H9 (cell line): ENCODE measurements at regions not wholly inside any gene's neighbourhood (a gene's known extent, or its start where the extent isn't known, plus 50 kb on each side); places are given as distances from the start of the nearest gene placed in this dataset.
"Not testable (repeated sequence)": the region's sequence is repeated elsewhere in the genome, so short reads cannot be mapped to it uniquely, and the experiment has no call there.

Experiments used
- DNase-seq: peaks from one replicate; pipeline ENCODE4 v3.0.0-alpha.2; 2017
- H2AFZ ChIP-seq: one replicate; pipeline ENCODE4 v1.6.1; 2013; ENCODE audit warnings: mild to moderate bottlenecking, low read length, control low read depth, moderate library complexity
- H2AK5ac ChIP-seq: 2 replicates; pipeline ENCODE4 v1.6.1; 2013; ENCODE audit warnings: low read length, control low read depth, mixed read lengths; ENCODE audit not compliant: insufficient read length
- H2BK120ac ChIP-seq: one replicate; pipeline ENCODE4 v1.6.1; 2013; ENCODE audit warnings: low read depth, mild to moderate bottlenecking, low read length, control low read depth, inconsistent platforms; ENCODE audit not compliant: poor library complexity, severe bottlenecking
- H2BK12ac ChIP-seq: 2 replicates; pipeline ENCODE4 v1.6.1; 2013; ENCODE audit warnings: low read length, control low read depth, mixed read lengths, low read depth; ENCODE audit not compliant: insufficient read length
- H2BK15ac ChIP-seq: 2 replicates; pipeline ENCODE4 v1.6.1; 2013; ENCODE audit warnings: low read depth, low read length, control low read depth
- H2BK20ac ChIP-seq: one replicate; pipeline ENCODE4 v1.6.1; 2013; ENCODE audit warnings: low read depth, mild to moderate bottlenecking, low read length, control low read depth, inconsistent platforms; ENCODE audit not compliant: poor library complexity, severe bottlenecking
- H2BK5ac ChIP-seq: 2 replicates; pipeline ENCODE4 v1.6.1; 2013; ENCODE audit warnings: low read length, control low read depth, mixed read lengths; ENCODE audit not compliant: insufficient read length
- H3K14ac ChIP-seq: 2 replicates; pipeline ENCODE4 v1.6.1; 2013; ENCODE audit warnings: low read length, control low read depth; ENCODE audit not compliant: insufficient read depth
- H3K18ac ChIP-seq: 2 replicates; pipeline ENCODE4 v1.6.1; 2013; ENCODE audit warnings: low read depth, mild to moderate bottlenecking, mixed read lengths, low read length, control low read depth; ENCODE audit not compliant: insufficient read length
- H3K23ac ChIP-seq: 2 replicates; pipeline ENCODE4 v1.6.1; 2013; ENCODE audit warnings: low read length, control low read depth, mixed read lengths, low read depth; ENCODE audit not compliant: insufficient read length
- H3K23me2 ChIP-seq: 2 replicates; pipeline ENCODE4 v1.6.1; 2013; ENCODE audit warnings: low read depth, mild to moderate bottlenecking, mixed read lengths, low read length, control low read depth; ENCODE audit not compliant: insufficient read length, poor library complexity, severe bottlenecking
- H3K27ac ChIP-seq: 2 replicates; pipeline ENCODE4 v1.5.1; 2013; ENCODE audit warnings: low read length, control low read depth, mixed read lengths, low read depth; ENCODE audit not compliant: insufficient read length
- H3K27me3 ChIP-seq: 2 replicates; pipeline ENCODE4 v1.6.1; 2013; ENCODE audit warnings: low read length, control low read depth, inconsistent platforms; ENCODE audit not compliant: insufficient read depth
- H3K4ac ChIP-seq: 2 replicates; pipeline ENCODE4 v1.6.1; 2013; ENCODE audit warnings: low read depth, mild to moderate bottlenecking, control low read depth, inconsistent platforms, low read length, moderate library complexity
- H3K4me1 ChIP-seq: 2 replicates; pipeline ENCODE4 v1.6.1; 2013; ENCODE audit warnings: low read length, control low read depth, inconsistent platforms; ENCODE audit not compliant: insufficient read depth
- H3K4me2 ChIP-seq: 2 replicates; pipeline ENCODE4 v1.6.1; 2013; ENCODE audit warnings: low read length, control low read depth, mixed read lengths; ENCODE audit not compliant: insufficient read length, insufficient read depth
- H3K56ac ChIP-seq: 2 replicates; pipeline ENCODE4 v1.6.1; 2013; ENCODE audit warnings: low read depth, mild to moderate bottlenecking, mixed read lengths, low read length, control low read depth; ENCODE audit not compliant: insufficient read length
- H3K79me1 ChIP-seq: 2 replicates; pipeline ENCODE4 v1.6.1; 2013; ENCODE audit warnings: low read depth, mild to moderate bottlenecking, moderate library complexity, low read length, control low read depth, inconsistent platforms; ENCODE audit not compliant: insufficient read depth, poor library complexity, severe bottlenecking
- H3K79me2 ChIP-seq: 2 replicates; pipeline ENCODE4 v1.6.1; 2013; ENCODE audit warnings: low read length, control low read depth, inconsistent platforms; ENCODE audit not compliant: insufficient read depth
- H3K9ac ChIP-seq: 2 replicates; pipeline ENCODE4 v1.6.1; 2013; ENCODE audit warnings: low read length, control low read depth, mixed read lengths; ENCODE audit not compliant: insufficient read length; ENCODE audit errors: extremely low read depth
- H3K9me3 ChIP-seq: one replicate; pipeline ENCODE4 v1.6.1; 2013; ENCODE audit warnings: low read depth, low read length, inconsistent platforms; ENCODE audit not compliant: control insufficient read depth
- H3T11ph ChIP-seq: one replicate; pipeline ENCODE4 v1.6.1; 2013; ENCODE audit warnings: mild to moderate bottlenecking, low read length, control low read depth, inconsistent platforms
- H4K20me1 ChIP-seq: one replicate; pipeline ENCODE4 v1.6.1; 2013; ENCODE audit not compliant: control insufficient read depth, insufficient read length, insufficient read depth
- H4K5ac ChIP-seq: 2 replicates; pipeline ENCODE4 v1.6.1; 2013; ENCODE audit warnings: low read depth, mild to moderate bottlenecking, mixed read lengths, low read length, control low read depth; ENCODE audit not compliant: insufficient read length
- H4K8ac ChIP-seq: replicated peaks from 2 replicates; pipeline ENCODE4 v1.6.1; 2013; ENCODE audit warnings: low read length, control low read depth, mixed read lengths, low read depth; ENCODE audit not compliant: insufficient read length
- H4K91ac ChIP-seq: 2 replicates; pipeline ENCODE4 v1.6.1; 2013; ENCODE audit warnings: low read depth, mild to moderate bottlenecking, moderate library complexity, mixed read lengths, low read length, control low read depth; ENCODE audit not compliant: insufficient read length
- H3K27ac Mint-ChIP-seq, 3 experiments: 2 replicates in 2 of 3; 3 replicates in 1 of 3; pipeline ENCODE4 v1.8.0; 2020 to 2021; ENCODE audit warnings: mixed read lengths in 3 of 3, mild to moderate bottlenecking in 1 of 3, moderate library complexity in 1 of 3
- H3K27me3 Mint-ChIP-seq: 2 replicates; pipeline ENCODE4 v1.8.0; 2021; ENCODE audit warnings: low read depth, mild to moderate bottlenecking, moderate library complexity, mixed read lengths
- H3K36me3 Mint-ChIP-seq, 3 experiments: 2 replicates in 2 of 3; 3 replicates in 1 of 3; pipeline ENCODE4 v1.8.0; 2020 to 2021; ENCODE audit warnings: low read depth in 3 of 3, mixed read lengths in 3 of 3; ENCODE audit not compliant: insufficient read depth in 1 of 3
- H3K4me1 Mint-ChIP-seq, 2 experiments: 2 replicates each; pipeline ENCODE4 v1.8.0; 2020; ENCODE audit warnings: mixed read lengths in 2 of 2
- H3K4me3 Mint-ChIP-seq, 2 experiments: 2 replicates in 1 of 2; 3 replicates in 1 of 2; pipeline ENCODE4 v1.8.0; 2020 to 2021; ENCODE audit warnings: mild to moderate bottlenecking in 2 of 2, mixed read lengths in 2 of 2, moderate library complexity in 1 of 2
- H3K9me3 Mint-ChIP-seq, 2 experiments: 2 replicates in 1 of 2; 3 replicates in 1 of 2; pipeline ENCODE4 v1.8.0; 2020; ENCODE audit warnings: mild to moderate bottlenecking in 2 of 2, mixed read lengths in 2 of 2, moderate library complexity in 1 of 2
- WGBS: extraction: QIAGEN DNeasy Blood & Tissue Kit; methylation state at CpG from one replicate; pipeline ENCODE4 v1.1.7; 2013; ENCODE audit warnings: missing lambda C conversion rate, low lambda C conversion rate, mixed read lengths; ENCODE audit not compliant: insufficient read length; ENCODE audit errors: extremely low coverage; 5-methylcytosine and 5-hydroxymethylcytosine counted together
- TF ChIP-seq, protein P1 (sequence below): fragments of 200-600 bp; sonication (generic); conservative IDR thresholded peaks from 3 replicates; pipeline ENCODE4 v1.8.0; 2021; ENCODE audit warnings: antibody characterized with exemption, mild to moderate bottlenecking

DNA sequence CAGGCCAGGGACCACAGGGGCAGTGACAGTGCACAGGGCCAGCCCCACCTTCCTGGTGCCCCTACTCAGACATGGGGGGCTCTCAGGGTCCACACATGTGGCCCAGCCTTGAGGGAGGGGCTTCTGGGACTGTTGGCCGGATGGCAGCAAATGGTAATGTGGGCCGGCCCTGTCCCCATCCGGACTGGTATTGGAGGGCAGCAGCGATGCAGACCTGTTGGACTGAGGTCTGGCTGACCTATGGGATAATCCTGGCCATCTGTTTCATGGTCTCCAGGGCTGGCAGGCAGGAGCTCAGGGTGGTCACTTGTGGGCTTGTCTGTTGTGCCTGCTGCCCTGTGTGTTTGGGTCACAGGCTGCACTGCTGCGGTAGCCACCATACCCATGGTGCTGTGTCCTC is 387.5 kb downstream of the TMEM121 start:
- no peak for DNase-seq
- Histone ChIP-seq H2BK5ac (no peak overlapping the region), H3K4ac (no peak overlapping the region), H3K4me2 (no peak overlapping the region), H3K9me3 (peaks cover 83% of the 10 kb centered on the region), H3K79me1 (no peaks in the 10 kb centered on the region), H3K79me2 (no peaks in the 10 kb centered on the region), H3K56ac (no peak overlapping the region), H2BK120ac (no peak overlapping the region), H3K23ac (no peak overlapping the region), H3K27ac (no peak overlapping the region), H3K9ac (no peak overlapping the region), H3K14ac (no peak overlapping the region), H4K5ac (no peak overlapping the region), H3K18ac (no peak overlapping the region), H2AFZ (no peak overlapping the region), H4K8ac (no peak overlapping the region), H3K23me2 (no peaks in the 10 kb centered on the region), H3K27me3 (no peaks in the 10 kb centered on the region), H3K4me1 (no peaks in the 10 kb centered on the region), H3T11ph (no peak overlapping the region), H4K91ac (no peak overlapping the region), H2BK20ac (no peak overlapping the region), H2BK15ac (no peak overlapping the region), H4K20me1 (no peaks in the 10 kb centered on the region), H2AK5ac (no peak overlapping the region), H2BK12ac (no peak overlapping the region)
- Mint-ChIP-seq H3K27ac (no peak overlapping the region), H3K36me3 (peaks cover 3 to 25% (median 14%) of the 10 kb centered on the region in 3 experiments; a peak in 4 of 7 replicates), H3K9me3 (peaks cover 83 to 93% of the 10 kb centered on the region in 2 experiments), H3K4me3 (no peak overlapping the region), H3K4me1 (no peaks in the 10 kb centered on the region), H3K27me3 (no peaks in the 10 kb centered on the region; the same call in 1 of the 2 replicates)
- TF ChIP-seq, protein P1, sequence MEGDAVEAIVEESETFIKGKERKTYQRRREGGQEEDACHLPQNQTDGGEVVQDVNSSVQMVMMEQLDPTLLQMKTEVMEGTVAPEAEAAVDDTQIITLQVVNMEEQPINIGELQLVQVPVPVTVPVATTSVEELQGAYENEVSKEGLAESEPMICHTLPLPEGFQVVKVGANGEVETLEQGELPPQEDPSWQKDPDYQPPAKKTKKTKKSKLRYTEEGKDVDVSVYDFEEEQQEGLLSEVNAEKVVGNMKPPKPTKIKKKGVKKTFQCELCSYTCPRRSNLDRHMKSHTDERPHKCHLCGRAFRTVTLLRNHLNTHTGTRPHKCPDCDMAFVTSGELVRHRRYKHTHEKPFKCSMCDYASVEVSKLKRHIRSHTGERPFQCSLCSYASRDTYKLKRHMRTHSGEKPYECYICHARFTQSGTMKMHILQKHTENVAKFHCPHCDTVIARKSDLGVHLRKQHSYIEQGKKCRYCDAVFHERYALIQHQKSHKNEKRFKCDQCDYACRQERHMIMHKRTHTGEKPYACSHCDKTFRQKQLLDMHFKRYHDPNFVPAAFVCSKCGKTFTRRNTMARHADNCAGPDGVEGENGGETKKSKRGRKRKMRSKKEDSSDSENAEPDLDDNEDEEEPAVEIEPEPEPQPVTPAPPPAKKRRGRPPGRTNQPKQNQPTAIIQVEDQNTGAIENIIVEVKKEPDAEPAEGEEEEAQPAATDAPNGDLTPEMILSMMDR = no peak
- no CpG with 5 or more reads among the region's 5 CpGs for WGBS

DNA sequence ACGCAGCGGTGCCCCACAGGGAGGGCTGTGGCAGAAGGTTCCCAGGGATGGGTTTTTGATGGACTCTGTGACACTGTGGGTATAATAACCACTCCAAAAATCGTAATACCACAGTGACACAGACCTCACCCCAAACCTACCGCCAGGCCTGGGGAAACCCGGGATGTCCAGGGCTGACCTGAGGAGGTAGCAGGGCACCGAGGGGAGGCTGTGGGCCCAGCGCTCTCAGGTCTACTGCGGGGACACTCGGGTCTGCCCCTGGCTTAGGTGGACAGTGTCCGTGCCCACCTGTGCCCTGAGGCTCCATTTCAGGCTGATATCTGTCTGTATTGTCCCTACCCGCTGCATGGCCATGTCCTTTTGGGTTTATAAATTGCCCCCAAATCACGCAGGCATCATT is 387.9 kb downstream of the TMEM121 start:
- H3K23ac ChIP-seq, H2AFZ ChIP-seq, H3K79me1 ChIP-seq, H3K27ac Mint-ChIP-seq, H3K27ac ChIP-seq, H3T11ph ChIP-seq, H3K56ac ChIP-seq, H2BK120ac ChIP-seq, H2AK5ac ChIP-seq, DNase-seq, H2BK5ac ChIP-seq, H3K23me2 ChIP-seq, H3K18ac ChIP-seq, H3K4me2 ChIP-seq, H4K20me1 ChIP-seq, H3K4me3 Mint-ChIP-seq, H3K14ac ChIP-seq, H3K9ac ChIP-seq, H3K4me1 Mint-ChIP-seq, H2BK20ac ChIP-seq, H3K4me1 ChIP-seq, H3K27me3 ChIP-seq, H4K91ac ChIP-seq, H4K5ac ChIP-seq, H2BK12ac ChIP-seq, H2BK15ac ChIP-seq, H3K79me2 ChIP-seq, H4K8ac ChIP-seq, H3K4ac ChIP-seq, H3K27me3 Mint-ChIP-seq: not testable (repeated sequence)
- WGBS = no CpG with 5 or more reads among the region's 12 CpGs
- H3K36me3 Mint-ChIP-seq = peaks cover 3 to 25% (median 14%) of the 10 kb centered on the region in 3 experiments; a peak in 4 of 7 replicates
- H3K9me3 ChIP-seq = peaks cover 87% of the 10 kb centered on the region
- H3K9me3 Mint-ChIP-seq = peaks cover 83 to 94% of the 10 kb centered on the region in 2 experiments
